Astrocyte (in vitro differentiated cells and primary cell): ENCODE measurements at regions not wholly inside any gene's neighbourhood (a gene's known extent, or its start where the extent isn't known, plus 50 kb on each side); places are given as distances from the start of the nearest gene placed in this dataset.
"Not testable (repeated sequence)": the region's sequence is repeated elsewhere in the genome, so short reads cannot be mapped to it uniquely, and the experiment has no call there.

Experiments used
- DNase-seq: peaks from one replicate; pipeline ENCODE4 v3.0.0-alpha.2; 2010; ENCODE audit warnings: low read depth
- FAIRE-seq: peaks from 2 replicates; lab custom pipeline; 2011; peaks lifted over from hg19 to GRCh38; lab: Jason Lieb, UNC
- H2AFZ ChIP-seq: 2 replicates; pipeline ENCODE4 v1.6.0; 2012; ENCODE audit warnings: low read depth, low read length, inconsistent platforms
- H3K27ac ChIP-seq: 2 replicates; pipeline ENCODE4 v1.5.1; 2011; ENCODE audit warnings: low read depth, low read length, inconsistent platforms
- H3K27me3 ChIP-seq: 2 replicates; pipeline ENCODE4 v1.6.0; 2011; ENCODE audit warnings: low read length, inconsistent platforms; ENCODE audit not compliant: insufficient read depth
- H3K36me3 ChIP-seq: 2 replicates; pipeline ENCODE4 v1.5.1; 2011; ENCODE audit warnings: low read length, inconsistent platforms; ENCODE audit not compliant: insufficient read depth
- H3K4me1 ChIP-seq: 2 replicates; pipeline ENCODE4 v1.5.1; 2011; ENCODE audit warnings: low read length, inconsistent platforms; ENCODE audit not compliant: insufficient read depth
- H3K4me2 ChIP-seq: 2 replicates; pipeline ENCODE4 v1.6.0; 2012; ENCODE audit warnings: low read length, inconsistent platforms
- H3K4me3 ChIP-seq: 2 replicates; pipeline ENCODE4 v1.5.1; 2011; ENCODE audit warnings: low read depth, mild to moderate bottlenecking, low read length, inconsistent platforms; ENCODE audit not compliant: insufficient read depth
- H3K79me2 ChIP-seq: 2 replicates; pipeline ENCODE4 v1.6.0; 2012; ENCODE audit warnings: mild to moderate bottlenecking, low read length, inconsistent platforms; ENCODE audit not compliant: insufficient read depth
- H3K9ac ChIP-seq: 2 replicates; pipeline ENCODE4 v1.6.0; 2012; ENCODE audit warnings: mild to moderate bottlenecking, low read length, inconsistent platforms
- H3K9me3 ChIP-seq: 2 replicates; pipeline ENCODE4 v1.5.1; 2012; ENCODE audit warnings: low read depth, mild to moderate bottlenecking, low read length, inconsistent platforms; ENCODE audit not compliant: insufficient read depth
- H4K20me1 ChIP-seq: 2 replicates; pipeline ENCODE4 v1.6.0; 2012; ENCODE audit warnings: low read length, inconsistent platforms; ENCODE audit not compliant: insufficient read depth
- H3K27ac Mint-ChIP-seq: one replicate; pipeline ENCODE4 v1.8.0; 2021; ENCODE audit warnings: mild to moderate bottlenecking, mixed read lengths; ENCODE audit not compliant: unreplicated experiment
- H3K27me3 Mint-ChIP-seq: one replicate; pipeline ENCODE4 v1.8.0; 2021; ENCODE audit warnings: low read depth, mixed read lengths; ENCODE audit not compliant: unreplicated experiment
- H3K36me3 Mint-ChIP-seq: one replicate; pipeline ENCODE4 v1.8.0; 2021; ENCODE audit warnings: low read depth, mixed read lengths; ENCODE audit not compliant: unreplicated experiment
- H3K4me1 Mint-ChIP-seq: one replicate; pipeline ENCODE4 v1.8.0; 2021; ENCODE audit warnings: low read depth, mixed read lengths; ENCODE audit not compliant: unreplicated experiment
- H3K4me3 Mint-ChIP-seq: one replicate; pipeline ENCODE4 v1.8.0; 2021; ENCODE audit warnings: mild to moderate bottlenecking, moderate library complexity, mixed read lengths; ENCODE audit not compliant: unreplicated experiment
- H3K9me3 Mint-ChIP-seq: one replicate; pipeline ENCODE4 v1.8.0; 2021; ENCODE audit warnings: mild to moderate bottlenecking, mixed read lengths; ENCODE audit not compliant: unreplicated experiment
- EZH2 ChIP-seq: IDR thresholded peaks from 2 replicates; pipeline ENCODE4 v1.6.1; 2012; ENCODE audit warnings: mild to moderate bottlenecking, low read length, inconsistent platforms; ENCODE audit not compliant: insufficient read depth
- TF ChIP-seq, protein P1 (sequence below): IDR thresholded peaks from 2 replicates; pipeline ENCODE4 v1.5.1; 2011; ENCODE audit warnings: low read depth, mild to moderate bottlenecking, inconsistent platforms, low read length, moderate library complexity; ENCODE audit not compliant: insufficient read depth

- H3K27me3 Mint-ChIP-seq: no peaks in the 10 kb centered on the region
- no peak for DNase-seq
- no peaks in the 10 kb centered on the region for H3K36me3 ChIP-seq
- no peak overlapping the region for H3K9ac ChIP-seq
- no peak overlapping the region for H3K4me2 ChIP-seq
- H3K4me1 Mint-ChIP-seq: peaks cover 17% of the 10 kb centered on the region
- FAIRE-seq: no peak
- H3K79me2 ChIP-seq: no peaks in the 10 kb centered on the region
- no peak overlapping the region for H2AFZ ChIP-seq
- TF ChIP-seq EZH2: no peak
- TF ChIP-seq, protein P1, sequence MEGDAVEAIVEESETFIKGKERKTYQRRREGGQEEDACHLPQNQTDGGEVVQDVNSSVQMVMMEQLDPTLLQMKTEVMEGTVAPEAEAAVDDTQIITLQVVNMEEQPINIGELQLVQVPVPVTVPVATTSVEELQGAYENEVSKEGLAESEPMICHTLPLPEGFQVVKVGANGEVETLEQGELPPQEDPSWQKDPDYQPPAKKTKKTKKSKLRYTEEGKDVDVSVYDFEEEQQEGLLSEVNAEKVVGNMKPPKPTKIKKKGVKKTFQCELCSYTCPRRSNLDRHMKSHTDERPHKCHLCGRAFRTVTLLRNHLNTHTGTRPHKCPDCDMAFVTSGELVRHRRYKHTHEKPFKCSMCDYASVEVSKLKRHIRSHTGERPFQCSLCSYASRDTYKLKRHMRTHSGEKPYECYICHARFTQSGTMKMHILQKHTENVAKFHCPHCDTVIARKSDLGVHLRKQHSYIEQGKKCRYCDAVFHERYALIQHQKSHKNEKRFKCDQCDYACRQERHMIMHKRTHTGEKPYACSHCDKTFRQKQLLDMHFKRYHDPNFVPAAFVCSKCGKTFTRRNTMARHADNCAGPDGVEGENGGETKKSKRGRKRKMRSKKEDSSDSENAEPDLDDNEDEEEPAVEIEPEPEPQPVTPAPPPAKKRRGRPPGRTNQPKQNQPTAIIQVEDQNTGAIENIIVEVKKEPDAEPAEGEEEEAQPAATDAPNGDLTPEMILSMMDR: no peak
- H3K36me3 Mint-ChIP-seq: peaks cover 1% of the 10 kb centered on the region
- H3K27ac Mint-ChIP-seq: no peak overlapping the region
- no peaks in the 10 kb centered on the region for H4K20me1 ChIP-seq
- H3K27ac ChIP-seq: no peak overlapping the region
- H3K4me3 Mint-ChIP-seq: no peak overlapping the region
- H3K9me3 ChIP-seq: no peaks in the 10 kb centered on the region
- peaks cover 17% of the 10 kb centered on the region for H3K9me3 Mint-ChIP-seq
- no peaks in the 10 kb centered on the region for H3K27me3 ChIP-seq
- H3K4me1 ChIP-seq: no peaks in the 10 kb centered on the region
- H3K4me3 ChIP-seq: no peak overlapping the region
Measured at GRCh38 chr3:75506603-75507002, 157.5 kb upstream of the FRG2C start.

DNA sequence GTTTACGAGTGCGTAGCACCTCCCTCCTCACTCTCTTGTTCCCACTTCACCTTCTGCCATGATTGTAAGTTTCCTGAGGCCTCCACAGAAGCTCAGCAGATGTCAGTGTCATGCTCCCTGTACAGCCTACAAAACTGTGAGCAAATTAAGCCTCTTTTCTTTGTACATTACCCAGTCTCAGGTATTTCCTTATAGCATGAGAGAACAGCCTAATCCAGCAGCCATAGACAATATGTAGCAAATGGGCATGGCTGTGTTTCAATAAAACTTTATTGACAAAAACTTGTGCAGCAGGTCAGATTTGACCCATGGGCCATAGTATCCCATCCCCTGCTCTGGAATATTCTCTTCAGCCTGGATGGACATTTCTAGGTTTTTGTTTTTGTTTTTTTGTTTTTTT, 156.2 kb upstream of the FRG2C start:
- H3K9ac ChIP-seq, H3K36me3 ChIP-seq, FAIRE-seq, H2AFZ ChIP-seq, DNase-seq, H3K4me3 Mint-ChIP-seq, H3K27me3 Mint-ChIP-seq, H3K4me2 ChIP-seq, H3K9me3 ChIP-seq, H3K27me3 ChIP-seq, H3K79me2 ChIP-seq, H4K20me1 ChIP-seq, H3K36me3 Mint-ChIP-seq, H3K4me3 ChIP-seq, H3K4me1 ChIP-seq, H3K27ac Mint-ChIP-seq, H3K4me1 Mint-ChIP-seq, H3K27ac ChIP-seq: not testable (repeated sequence)
- peaks cover 21% of the 10 kb centered on the region for H3K9me3 Mint-ChIP-seq

DNA sequence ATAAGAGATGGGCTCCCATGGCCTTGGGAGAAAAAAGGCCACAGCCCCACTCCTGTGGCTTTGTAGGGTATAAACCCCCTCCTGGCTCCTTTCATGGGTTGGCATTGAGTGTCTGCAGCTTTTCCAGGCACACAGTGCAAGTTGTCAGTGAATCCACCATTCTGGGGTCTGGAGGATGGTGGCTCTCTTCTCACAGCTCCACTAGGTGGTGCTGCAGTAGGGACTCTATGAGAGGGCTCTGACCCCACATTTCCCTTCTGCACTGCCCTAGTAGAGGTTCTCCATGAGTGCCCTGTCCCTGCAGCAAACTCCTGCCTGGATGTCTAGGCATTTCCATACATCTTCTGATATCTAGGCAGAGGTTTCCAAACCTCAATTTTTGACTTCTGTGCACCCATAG, 136.5 kb upstream of the FRG2C start:
- not testable (repeated sequence) for H3K36me3 ChIP-seq, H3K27me3 ChIP-seq, FAIRE-seq, H3K4me2 ChIP-seq, H3K4me3 Mint-ChIP-seq, H3K27me3 Mint-ChIP-seq, H3K9me3 Mint-ChIP-seq, H3K9me3 ChIP-seq, H3K27ac ChIP-seq, DNase-seq, H4K20me1 ChIP-seq, H3K36me3 Mint-ChIP-seq, H3K79me2 ChIP-seq, H3K4me1 ChIP-seq, H3K4me1 Mint-ChIP-seq, H3K4me3 ChIP-seq, H2AFZ ChIP-seq, H3K9ac ChIP-seq, H3K27ac Mint-ChIP-seq

- H2AFZ ChIP-seq, H3K27me3 Mint-ChIP-seq, FAIRE-seq, DNase-seq, H3K79me2 ChIP-seq, H3K4me1 Mint-ChIP-seq, H3K36me3 ChIP-seq, H3K4me3 Mint-ChIP-seq, H3K9me3 ChIP-seq, H3K27ac Mint-ChIP-seq, H3K4me2 ChIP-seq, H3K9ac ChIP-seq, H3K4me1 ChIP-seq, H3K27ac ChIP-seq, H3K27me3 ChIP-seq, H3K4me3 ChIP-seq, H3K36me3 Mint-ChIP-seq, H4K20me1 ChIP-seq: not testable (repeated sequence)
- H3K9me3 Mint-ChIP-seq: peaks cover 24% of the 10 kb centered on the region
- TF ChIP-seq, protein P1: peak; percentile 14
Measured at GRCh38 chr3:75552095-75552494, 112.0 kb upstream of the FRG2C start.

DNA sequence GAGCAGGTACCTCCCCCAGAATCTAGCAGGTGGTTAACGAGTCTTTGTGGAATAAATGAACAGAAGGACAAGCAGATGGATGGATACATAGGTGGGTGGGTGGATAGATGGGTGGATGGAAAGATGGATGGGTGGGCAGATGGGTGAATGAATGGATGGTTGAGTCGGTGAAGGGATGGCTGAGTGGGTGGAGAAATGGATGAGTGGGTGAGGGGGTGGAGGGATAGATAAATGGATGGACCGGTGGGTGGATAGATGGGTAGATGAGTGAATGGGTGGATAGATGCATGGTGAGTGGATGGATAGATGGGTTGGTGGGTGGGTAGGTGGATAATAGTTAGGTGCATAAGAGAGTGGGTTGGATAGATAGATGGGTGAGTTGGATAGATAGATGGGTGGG, 99.7 kb upstream of the FRG2C start:
- not testable (repeated sequence) for H3K4me3 Mint-ChIP-seq, H3K27me3 ChIP-seq, H3K4me1 Mint-ChIP-seq, H3K27ac Mint-ChIP-seq, H3K9me3 Mint-ChIP-seq, H3K9me3 ChIP-seq, H3K27ac ChIP-seq, H3K79me2 ChIP-seq, H3K9ac ChIP-seq, H3K4me2 ChIP-seq, H3K27me3 Mint-ChIP-seq, H3K36me3 ChIP-seq, H3K4me3 ChIP-seq, H3K36me3 Mint-ChIP-seq, H3K4me1 ChIP-seq, H4K20me1 ChIP-seq, H2AFZ ChIP-seq, FAIRE-seq, DNase-seq
